GM10266 (cell line): ENCODE measurements at regions not wholly inside any gene's neighbourhood (a gene's known extent, or its start where the extent isn't known, plus 50 kb on each side); places are given as distances from the start of the nearest gene placed in this dataset.

ENCODE experiments used
- DNase-seq: peaks from one replicate; pipeline ENCODE4 v3.0.0; 2012; ENCODE audit errors: extremely low spot score
- CTCF ChIP-seq: IDR thresholded peaks from 2 replicates; pipeline ENCODE4 v1.5.1; 2012; ENCODE audit warnings: mild to moderate bottlenecking, low read depth; ENCODE audit not compliant: control insufficient read depth, insufficient read depth; ENCODE audit errors: missing control alignments

GRCh38 chr7:36083626-36084380, 69.3 kb upstream of the EEPD1 start:
- no peak for DNase-seq
- TF ChIP-seq CTCF: no peak

GRCh38 chr7:36084485-36085091, 68.5 kb upstream of the EEPD1 start:
- no peak for TF ChIP-seq CTCF
- DNase-seq: no peak

GRCh38 chr7:36085096-36085495, 68.0 kb upstream of the EEPD1 start:
- no peak for DNase-seq
- TF ChIP-seq CTCF: no peak

GRCh38 chr7:36086571-36086970, 66.5 kb upstream of the EEPD1 start:
- no peak for DNase-seq
- no peak for TF ChIP-seq CTCF

- DNase-seq: no peak
- TF ChIP-seq CTCF: no peak
Observed at GRCh38 chr7:36088553-36088952, 64.5 kb upstream of the EEPD1 start.

GRCh38 chr7:36088966-36089365, 64.1 kb upstream of the EEPD1 start:
- DNase-seq: no peak
- TF ChIP-seq CTCF: no peak

- TF ChIP-seq CTCF: no peak
- DNase-seq: no peak
Observed at GRCh38 chr7:36090976-36091873, 61.8 kb upstream of the EEPD1 start.
